ENCODE measurements at regions not wholly inside any gene's neighbourhood (a gene's known extent, or its start where the extent isn't known, plus 50 kb on each side); places are given as distances from the start of the nearest gene placed in this dataset.

DNA sequence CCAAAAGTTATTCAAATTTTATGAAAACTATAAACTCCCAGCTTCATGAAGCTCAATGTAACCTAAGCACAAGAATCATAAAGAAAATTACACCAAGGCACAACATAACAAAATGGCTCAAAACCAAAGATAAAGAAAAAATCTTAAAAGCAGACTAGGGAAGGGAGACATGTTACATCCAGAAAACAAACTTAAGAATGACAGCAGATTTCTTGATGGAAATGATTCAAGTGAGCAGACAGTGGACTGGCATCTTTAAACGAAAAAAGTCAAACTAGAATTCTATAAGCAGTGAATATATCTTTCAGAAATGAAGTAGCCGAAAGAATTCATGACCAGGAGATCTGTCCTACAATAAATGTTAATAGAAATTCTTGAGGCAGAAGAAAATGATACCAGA lies 75.6 kb downstream of the SHANK2 start:
- TF ChIP-seq, protein P1, sequence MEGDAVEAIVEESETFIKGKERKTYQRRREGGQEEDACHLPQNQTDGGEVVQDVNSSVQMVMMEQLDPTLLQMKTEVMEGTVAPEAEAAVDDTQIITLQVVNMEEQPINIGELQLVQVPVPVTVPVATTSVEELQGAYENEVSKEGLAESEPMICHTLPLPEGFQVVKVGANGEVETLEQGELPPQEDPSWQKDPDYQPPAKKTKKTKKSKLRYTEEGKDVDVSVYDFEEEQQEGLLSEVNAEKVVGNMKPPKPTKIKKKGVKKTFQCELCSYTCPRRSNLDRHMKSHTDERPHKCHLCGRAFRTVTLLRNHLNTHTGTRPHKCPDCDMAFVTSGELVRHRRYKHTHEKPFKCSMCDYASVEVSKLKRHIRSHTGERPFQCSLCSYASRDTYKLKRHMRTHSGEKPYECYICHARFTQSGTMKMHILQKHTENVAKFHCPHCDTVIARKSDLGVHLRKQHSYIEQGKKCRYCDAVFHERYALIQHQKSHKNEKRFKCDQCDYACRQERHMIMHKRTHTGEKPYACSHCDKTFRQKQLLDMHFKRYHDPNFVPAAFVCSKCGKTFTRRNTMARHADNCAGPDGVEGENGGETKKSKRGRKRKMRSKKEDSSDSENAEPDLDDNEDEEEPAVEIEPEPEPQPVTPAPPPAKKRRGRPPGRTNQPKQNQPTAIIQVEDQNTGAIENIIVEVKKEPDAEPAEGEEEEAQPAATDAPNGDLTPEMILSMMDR (IDR thresholded peaks at IDR 0.05), result no peak
- WGBS, 3 donors, result 83 to 92% (median 85%) methylated on average over 2 of the region's 2 CpGs
- no peaks in the 10 kb centered on the region for H3K36me3 ChIP-seq (ENCODE audit: insufficient read depth in 1 of 2, low read depth in 1 of 2)

DNA sequence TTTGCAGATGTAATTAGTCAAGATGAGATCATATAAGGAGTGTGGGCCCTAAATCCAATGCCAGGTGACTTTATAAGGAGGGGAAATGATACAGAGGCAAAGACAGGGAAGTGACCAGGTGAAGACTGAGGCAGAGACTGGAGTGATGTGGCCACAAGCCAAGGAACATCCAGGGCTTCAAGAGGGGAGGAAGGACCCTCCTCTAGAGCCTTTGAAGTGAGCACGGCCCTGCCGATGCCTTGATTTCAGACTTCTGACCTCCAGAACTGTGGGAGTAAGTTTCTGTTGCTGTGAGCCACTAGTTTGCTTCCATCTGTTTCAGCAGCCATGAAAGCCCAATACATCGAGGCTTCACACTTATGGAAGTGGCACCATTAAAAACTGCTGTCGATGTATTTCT lies 78.7 kb downstream of the SHANK2 start:
- 87 to 90% (median 88%) methylated on average over 4 of the region's 4 CpGs for WGBS, 3 donors
- no peak for DNase-seq

More for the DNA sequence above, 75.6 kb downstream of the SHANK2 start:
- Histone ChIP-seq H3K4me1 (no peaks in the 10 kb centered on the region), H3K27me3 (ENCODE audit: insufficient read depth in 3 of 3, low read length in 2 of 3) (no peaks in the 10 kb centered on the region), H3K9me3 (peaks cover 8% of the 10 kb centered on the region), H3K4me3 (no peak overlapping the region), H3K27ac (no peak overlapping the region)
- no peak for DNase-seq
- ATAC-seq, result no peak
- intact Hi-C loops (cut with DNase I), result no loop called here

DNA sequence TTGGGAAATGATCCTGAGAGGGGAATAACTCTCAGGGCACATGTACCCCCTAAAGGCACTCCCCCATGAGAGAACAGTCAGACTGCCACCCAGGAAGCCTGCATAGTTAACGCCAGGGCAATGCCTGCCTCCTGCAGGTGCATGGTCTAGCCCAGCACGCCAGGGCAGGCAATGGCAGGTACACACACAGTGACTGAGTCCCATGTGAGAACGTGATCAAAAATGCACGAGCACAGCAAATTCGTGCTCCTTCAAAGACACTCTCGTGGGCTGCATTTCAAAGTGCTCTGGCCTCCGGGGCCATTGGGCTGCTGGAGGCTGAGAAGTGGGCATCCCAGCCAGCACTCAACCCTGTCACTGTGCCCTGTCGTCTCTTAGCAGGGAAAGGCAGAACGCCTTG lies 79.7 kb downstream of the SHANK2 start:
- Histone ChIP-seq H3K9me3 (peaks cover 8% of the 10 kb centered on the region), H3K27ac (no peak overlapping the region), H3K4me3 (no peak overlapping the region), H3K36me3 (ENCODE audit: insufficient read depth in 1 of 2, low read depth in 1 of 2) (no peaks in the 10 kb centered on the region), H3K27me3 (ENCODE audit: insufficient read depth in 3 of 3, low read length in 2 of 3) (no peaks in the 10 kb centered on the region), H3K4me1 (no peaks in the 10 kb centered on the region)
- 76 to 79% (median 77%) methylated on average over 9 of the region's 9 CpGs for WGBS, 3 donors
- TF ChIP-seq, protein P1 (IDR thresholded peaks at IDR 0.05), result no peak
- DNase-seq (no peak), ATAC-seq (no peak)
- intact Hi-C loops (cut with DNase I), result no loop called here

More for the DNA sequence above, 78.7 kb downstream of the SHANK2 start:
- Histone ChIP-seq H3K4me1 (no peaks in the 10 kb centered on the region), H3K4me3 (no peak overlapping the region), H3K27ac (no peak overlapping the region), H3K27me3 (ENCODE audit: insufficient read depth in 3 of 3, low read length in 2 of 3) (no peaks in the 10 kb centered on the region), H3K36me3 (ENCODE audit: insufficient read depth in 1 of 2, low read depth in 1 of 2) (no peaks in the 10 kb centered on the region), H3K9me3 (peaks cover 8% of the 10 kb centered on the region)
- ATAC-seq, result no peak
- TF ChIP-seq, protein P1 (IDR thresholded peaks at IDR 0.05), result no peak
- intact Hi-C loops (cut with DNase I), result no loop called here

DNA sequence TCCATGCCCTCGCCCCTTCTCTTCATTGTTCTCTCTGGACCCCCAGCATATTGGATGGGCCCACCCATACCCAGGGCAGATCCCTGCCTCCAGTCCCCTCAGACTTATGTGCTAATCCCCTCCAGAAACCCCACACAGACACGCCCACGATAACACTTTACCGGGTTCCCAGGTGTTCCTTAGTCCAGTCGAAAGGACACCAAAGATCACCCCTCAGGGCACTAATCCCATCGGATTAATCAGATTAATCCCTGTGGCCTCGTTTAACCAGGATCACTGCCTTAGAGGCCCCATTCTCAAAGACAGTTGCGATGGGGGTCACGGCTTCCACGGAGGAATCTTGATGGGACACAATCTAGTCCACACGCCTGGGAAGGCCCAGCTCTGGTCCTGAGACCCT lies 80.8 kb downstream of the SHANK2 start:
- Histone ChIP-seq H3K4me3 (no peak overlapping the region), H3K27me3 (ENCODE audit: insufficient read depth in 3 of 3, low read length in 2 of 3) (no peaks in the 10 kb centered on the region), H3K4me1 (no peaks in the 10 kb centered on the region), H3K9me3 (peaks cover 2% of the 10 kb centered on the region), H3K36me3 (ENCODE audit: insufficient read depth in 1 of 2, low read depth in 1 of 2) (no peaks in the 10 kb centered on the region), H3K27ac (no peak overlapping the region)
- intact Hi-C loops (cut with DNase I), result no loop called here
- 87 to 92% (median 88%) methylated on average over 11 of the region's 11 CpGs for WGBS, 3 donors
- no peak for DNase-seq
- ATAC-seq, result no peak
- TF ChIP-seq, protein P1 (IDR thresholded peaks at IDR 0.05), result no peak

DNA sequence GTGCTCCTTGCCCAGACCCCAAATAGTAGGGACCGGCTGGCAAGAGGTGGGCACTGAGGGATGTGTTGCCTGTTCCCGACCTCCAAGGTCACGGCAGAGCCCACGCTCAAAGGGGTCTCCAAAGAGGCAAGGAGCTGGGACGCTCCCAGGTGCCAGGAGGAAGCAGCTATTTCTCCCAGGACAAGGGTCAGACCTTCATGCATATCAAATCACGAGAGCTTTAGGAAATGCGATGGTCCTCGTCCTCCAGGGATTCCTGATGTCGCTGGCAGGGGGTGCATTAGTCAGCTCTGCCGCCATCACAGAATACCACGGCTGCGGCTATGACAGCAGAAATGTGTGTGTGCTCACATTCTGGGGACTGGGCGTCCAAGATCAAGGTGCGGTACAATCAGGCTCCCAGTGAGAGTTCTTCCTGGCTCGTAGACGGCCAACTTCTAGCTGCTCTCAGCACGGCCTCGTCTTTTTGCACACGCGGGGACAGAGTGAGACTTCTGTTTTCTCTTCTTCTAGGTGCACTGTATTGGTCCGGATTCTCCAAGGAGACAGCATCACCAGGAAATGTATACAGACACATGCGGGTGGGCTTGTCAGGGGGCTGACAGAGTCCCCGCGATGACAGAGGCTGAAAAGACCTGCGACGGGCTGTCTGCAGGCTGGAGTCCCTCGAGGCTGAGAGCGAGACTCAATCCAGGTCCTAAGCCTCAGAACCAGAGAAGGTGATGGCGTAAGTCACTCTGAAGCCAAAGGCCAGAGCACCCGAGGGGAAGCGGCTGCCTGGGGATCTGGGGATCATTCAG lies 81.6 kb downstream of the SHANK2 start:
- no peak overlapping the region for H3K4me3 ChIP-seq
- 77 to 86% (median 85%) methylated on average over 31 of the region's 31 CpGs for WGBS, 3 donors
- DNase-seq, result no peak
- no peaks in the 10 kb centered on the region for H3K27me3 ChIP-seq (ENCODE audit: insufficient read depth in 3 of 3, low read length in 2 of 3)
- ATAC-seq, result no peak
- TF ChIP-seq, protein P1 (IDR thresholded peaks at IDR 0.05), result no peak
- intact Hi-C loops (cut with DNase I), result no loop called here
- no peaks in the 10 kb centered on the region for H3K4me1 ChIP-seq
- H3K27ac ChIP-seq, result no peak overlapping the region
- no peaks in the 10 kb centered on the region for H3K9me3 ChIP-seq
- no peaks in the 10 kb centered on the region for H3K36me3 ChIP-seq (ENCODE audit: insufficient read depth in 1 of 2, low read depth in 1 of 2)
